OCI-LY1 (cell line): ENCODE measurements at regions not wholly inside any gene's neighbourhood (a gene's known extent, or its start where the extent isn't known, plus 50 kb on each side); places are given as distances from the start of the nearest gene placed in this dataset.

Experiments used
- H2AFZ ChIP-seq: fragments of 200-600 bp; sonication (generic), shearing (Covaris generic); 2 replicates; pipeline ENCODE4 v1.6.0; 2014; ENCODE audit warnings: antibody characterized with exemption, mild to moderate bottlenecking, low read length
- H3F3A ChIP-seq: fragments of 200-600 bp; sonication (generic), shearing (Covaris generic); 2 replicates; pipeline ENCODE4 v1.6.0; 2014; ENCODE audit warnings: mild to moderate bottlenecking, antibody characterized with exemption, low read length, moderate library complexity; ENCODE audit not compliant: insufficient read depth
- H3K27ac ChIP-seq: fragments of 200-600 bp; sonication (generic); 2 replicates; pipeline ENCODE4 v1.5.1; 2014; ENCODE audit warnings: low read length, mixed run types, mild to moderate bottlenecking, low read depth; ENCODE audit not compliant: poor library complexity, severe bottlenecking
- H3K27me3 ChIP-seq: fragments of 200-600 bp; sonication (generic); 2 replicates; pipeline ENCODE4 v1.6.0; 2014; ENCODE audit warnings: antibody characterized with exemption, mild to moderate bottlenecking, low read length, moderate library complexity; ENCODE audit not compliant: insufficient read depth
- H3K36me3 ChIP-seq: fragments of 200-600 bp; sonication (generic); 2 replicates; pipeline ENCODE4 v1.6.1; 2014; ENCODE audit warnings: mild to moderate bottlenecking, antibody characterized with exemption, low read length, moderate library complexity, mixed read lengths; ENCODE audit not compliant: insufficient read depth
- H3K4me1 ChIP-seq: fragments of 200-600 bp; sonication (generic); 2 replicates; pipeline ENCODE4 v1.5.1; 2014; ENCODE audit warnings: mild to moderate bottlenecking, low read length, moderate library complexity; ENCODE audit not compliant: insufficient read depth, severe bottlenecking
- H3K4me2 ChIP-seq: fragments of 200-600 bp; sonication (generic), shearing (Covaris generic); 2 replicates; pipeline ENCODE4 v1.6.1; 2014; ENCODE audit warnings: low read length
- H3K4me3 ChIP-seq: fragments of 200-600 bp; sonication (generic); 2 replicates; pipeline ENCODE4 v1.5.1; 2014; ENCODE audit warnings: low read length, low read depth, mild to moderate bottlenecking, mixed read lengths; ENCODE audit not compliant: poor library complexity, severe bottlenecking
- H3K79me2 ChIP-seq: fragments of 200-600 bp; shearing (Covaris generic); 2 replicates; pipeline ENCODE4 v1.6.1; 2016; ENCODE audit warnings: mixed run types, low read length, mixed read lengths; ENCODE audit not compliant: insufficient read depth
- H3K9ac ChIP-seq: fragments of 200-600 bp; sonication (generic), shearing (Covaris generic); 2 replicates; pipeline ENCODE4 v1.6.1; 2014; ENCODE audit warnings: mild to moderate bottlenecking, low read length, mixed read lengths
- H3K9me2 ChIP-seq: fragments of 200-600 bp; sonication (generic), shearing (Covaris generic); 2 replicates; pipeline ENCODE4 v1.6.1; 2014; ENCODE audit warnings: low read depth, mild to moderate bottlenecking, low read length, mixed read lengths
- H3K9me3 ChIP-seq: fragments of 200-600 bp; shearing (Covaris generic); 2 replicates; pipeline ENCODE4 v1.6.1; 2014; ENCODE audit warnings: low read length, mixed read lengths
- H4K20me1 ChIP-seq: fragments of 200-600 bp; sonication (generic), shearing (Covaris generic); 2 replicates; pipeline ENCODE4 v1.6.0; 2016; ENCODE audit warnings: mild to moderate bottlenecking, low read length; ENCODE audit not compliant: insufficient read depth
- EZH2 ChIP-seq: fragments of 200-600 bp; sonication (generic), shearing (Covaris generic); IDR thresholded peaks from 2 replicates; pipeline ENCODE4 v1.8.0; 2017; ENCODE audit warnings: borderline replicate concordance, mixed run types, mild to moderate bottlenecking, antibody characterized with exemption, low read length, moderate library complexity, mixed read lengths
- TF ChIP-seq, protein P1 (sequence below): fragments of 200-600 bp; sonication (generic), shearing (Covaris generic); IDR thresholded peaks from 2 replicates; pipeline ENCODE4 v1.5.1; 2017; ENCODE audit warnings: mild to moderate bottlenecking, antibody characterized with exemption, low read length, moderate library complexity, mixed read lengths

DNA sequence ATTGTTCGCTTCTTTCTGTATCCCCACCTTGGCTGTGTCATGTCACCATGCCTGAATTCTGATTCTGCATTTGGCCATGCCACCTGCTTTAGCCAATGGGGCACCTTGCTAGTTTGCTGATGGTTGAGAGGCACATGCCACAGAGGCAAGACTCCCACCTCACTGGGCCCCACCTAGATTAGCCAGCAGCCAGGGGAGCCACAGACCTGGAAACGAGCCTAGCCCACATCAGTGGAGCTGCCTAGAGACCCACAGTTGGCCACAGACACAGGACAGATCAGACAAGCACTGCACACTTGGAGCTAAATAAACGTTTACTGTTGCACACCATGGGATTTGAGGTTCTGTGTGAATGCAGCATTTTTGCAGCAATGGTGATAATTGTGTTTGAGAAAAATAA, 252.1 kb downstream of the LURAP1L start:
- Histone ChIP-seq H3F3A (no peaks in the 10 kb centered on the region), H4K20me1 (no peaks in the 10 kb centered on the region), H3K4me3 (no peak overlapping the region), H3K79me2 (no peaks in the 10 kb centered on the region), H3K9me2 (no peaks in the 10 kb centered on the region), H2AFZ (no peak overlapping the region), H3K9me3 (no peaks in the 10 kb centered on the region), H3K27me3 (no peaks in the 10 kb centered on the region), H3K4me1 (no peaks in the 10 kb centered on the region), H3K36me3 (no peaks in the 10 kb centered on the region), H3K27ac (no peak overlapping the region), H3K9ac (no peak overlapping the region), H3K4me2 (no peak overlapping the region)
- no peak for TF ChIP-seq EZH2
- TF ChIP-seq, protein P1, sequence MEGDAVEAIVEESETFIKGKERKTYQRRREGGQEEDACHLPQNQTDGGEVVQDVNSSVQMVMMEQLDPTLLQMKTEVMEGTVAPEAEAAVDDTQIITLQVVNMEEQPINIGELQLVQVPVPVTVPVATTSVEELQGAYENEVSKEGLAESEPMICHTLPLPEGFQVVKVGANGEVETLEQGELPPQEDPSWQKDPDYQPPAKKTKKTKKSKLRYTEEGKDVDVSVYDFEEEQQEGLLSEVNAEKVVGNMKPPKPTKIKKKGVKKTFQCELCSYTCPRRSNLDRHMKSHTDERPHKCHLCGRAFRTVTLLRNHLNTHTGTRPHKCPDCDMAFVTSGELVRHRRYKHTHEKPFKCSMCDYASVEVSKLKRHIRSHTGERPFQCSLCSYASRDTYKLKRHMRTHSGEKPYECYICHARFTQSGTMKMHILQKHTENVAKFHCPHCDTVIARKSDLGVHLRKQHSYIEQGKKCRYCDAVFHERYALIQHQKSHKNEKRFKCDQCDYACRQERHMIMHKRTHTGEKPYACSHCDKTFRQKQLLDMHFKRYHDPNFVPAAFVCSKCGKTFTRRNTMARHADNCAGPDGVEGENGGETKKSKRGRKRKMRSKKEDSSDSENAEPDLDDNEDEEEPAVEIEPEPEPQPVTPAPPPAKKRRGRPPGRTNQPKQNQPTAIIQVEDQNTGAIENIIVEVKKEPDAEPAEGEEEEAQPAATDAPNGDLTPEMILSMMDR = no peak

GRCh38 chr9:13027879-13028278, 251.6 kb downstream of the MPDZ start:
- no peaks in the 10 kb centered on the region for H3K27me3 ChIP-seq
- no peak overlapping the region for H3K4me2 ChIP-seq
- no peaks in the 10 kb centered on the region for H3K9me3 ChIP-seq
- H3K9ac ChIP-seq = no peak overlapping the region
- TF ChIP-seq, protein P1 = no peak
- TF ChIP-seq EZH2 = no peak
- H3K4me3 ChIP-seq = no peak overlapping the region
- H4K20me1 ChIP-seq = no peaks in the 10 kb centered on the region
- no peaks in the 10 kb centered on the region for H3K9me2 ChIP-seq
- no peaks in the 10 kb centered on the region for H3F3A ChIP-seq
- H3K36me3 ChIP-seq = no peaks in the 10 kb centered on the region
- no peaks in the 10 kb centered on the region for H3K79me2 ChIP-seq
- no peak overlapping the region for H3K27ac ChIP-seq
- H2AFZ ChIP-seq = no peak overlapping the region
- no peaks in the 10 kb centered on the region for H3K4me1 ChIP-seq

DNA sequence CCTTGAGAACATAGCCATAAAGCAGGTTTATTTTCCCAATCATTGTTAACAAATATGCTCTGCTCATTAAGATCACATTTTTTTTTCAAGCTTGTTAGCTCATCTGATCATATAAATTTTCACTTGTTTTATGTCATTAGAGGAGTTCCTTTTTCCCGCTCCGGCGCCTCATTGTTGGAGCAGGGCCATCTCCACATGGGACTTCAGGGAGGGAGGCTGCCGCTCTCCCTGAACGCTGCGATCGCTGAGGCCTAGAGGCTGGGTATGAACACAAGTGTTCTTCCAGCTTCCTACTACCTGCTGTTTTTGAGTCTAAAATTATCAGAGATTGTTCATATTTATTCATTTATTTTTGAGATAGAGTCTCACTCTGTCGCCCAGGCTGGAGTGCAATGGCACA, 246.9 kb downstream of the MPDZ start:
- H3K9me2 ChIP-seq = no peaks in the 10 kb centered on the region
- no peak overlapping the region for H3K4me3 ChIP-seq
- no peaks in the 10 kb centered on the region for H3K4me1 ChIP-seq
- H3K9ac ChIP-seq = no peak overlapping the region
- no peaks in the 10 kb centered on the region for H3K27me3 ChIP-seq
- H3K4me2 ChIP-seq = no peak overlapping the region
- no peak overlapping the region for H3K27ac ChIP-seq
- H4K20me1 ChIP-seq = no peaks in the 10 kb centered on the region
- no peaks in the 10 kb centered on the region for H3K9me3 ChIP-seq
- no peaks in the 10 kb centered on the region for H3K79me2 ChIP-seq
- H3F3A ChIP-seq = no peaks in the 10 kb centered on the region
- no peak for TF ChIP-seq EZH2
- TF ChIP-seq, protein P1 = no peak
- H2AFZ ChIP-seq = no peak overlapping the region
- no peaks in the 10 kb centered on the region for H3K36me3 ChIP-seq
